GM12892 (cell line): ENCODE measurements at regions not wholly inside any gene's neighbourhood (a gene's known extent, or its start where the extent isn't known, plus 50 kb on each side); places are given as distances from the start of the nearest gene placed in this dataset.

Source experiments
- DNase-seq: peaks from one replicate; pipeline ENCODE4 v3.0.0; 2011; ENCODE audit not compliant: insufficient read length
- FAIRE-seq: peaks from 2 replicates; lab custom pipeline; 2011; peaks lifted over from hg19 to GRCh38; lab: Jason Lieb, UNC
- POLR2A ChIP-seq: IDR thresholded peaks from 2 replicates; pipeline ENCODE4 v1.6.1; 2011; ENCODE audit warnings: low read depth, low read length, control low read depth
- POLR2AphosphoS5 ChIP-seq: IDR thresholded peaks from 2 replicates; pipeline ENCODE4 v1.6.1; 2011; ENCODE audit warnings: low read depth, low read length, control low read depth
- TAF1 ChIP-seq: IDR thresholded peaks from 2 replicates; pipeline ENCODE4 v1.6.1; 2011; ENCODE audit warnings: low read depth, mild to moderate bottlenecking, control low read depth, low read length, borderline replicate concordance

- TF ChIP-seq POLR2A, result no peak
- no peak for TF ChIP-seq TAF1
- no peak for TF ChIP-seq POLR2AphosphoS5
- DNase-seq (no peak), FAIRE-seq (no peak)
Measured at GRCh38 chr1:4003846-4004505, 103.9 kb upstream of the C1orf174 start.

DNA sequence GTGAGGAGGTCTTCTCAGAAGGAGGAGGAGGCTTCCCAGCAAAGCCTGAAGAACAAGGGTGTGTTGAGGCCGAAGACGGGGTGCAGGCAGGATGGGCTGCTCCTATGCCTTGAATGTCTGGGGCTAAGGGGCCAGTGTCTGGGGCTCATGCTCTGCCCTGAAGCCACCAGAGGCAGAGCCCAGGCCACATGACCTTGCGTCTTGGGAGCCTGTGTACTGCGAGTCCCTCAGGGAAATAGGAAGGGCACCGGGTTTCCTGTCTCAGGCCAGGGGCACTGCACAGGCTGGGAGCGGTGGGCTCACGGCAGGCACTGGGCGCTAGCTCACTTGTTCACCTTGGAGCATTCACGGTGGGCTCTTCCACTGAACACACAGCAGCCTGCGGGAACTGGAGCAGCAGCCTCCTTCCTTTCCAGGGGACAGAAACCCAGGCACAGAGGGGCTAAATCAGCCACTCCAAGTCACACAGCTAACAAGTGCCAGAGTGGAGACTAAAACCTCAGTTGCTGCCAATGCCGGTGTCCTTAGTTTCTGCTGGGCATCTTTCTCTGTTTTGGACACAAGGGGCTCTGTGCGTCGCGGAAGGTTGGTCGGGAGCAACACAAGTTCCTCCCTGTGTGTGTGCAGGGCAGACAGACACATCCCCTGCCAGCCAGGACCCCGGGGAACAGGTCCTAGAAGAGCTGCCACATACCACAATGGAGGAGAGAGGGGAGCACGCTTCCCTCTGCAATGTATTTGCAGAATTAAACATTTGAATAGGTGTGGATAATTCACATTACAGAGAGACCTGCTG, 104.8 kb upstream of the C1orf174 start:
- TF ChIP-seq POLR2A, result no peak
- no peak for DNase-seq
- FAIRE-seq, result no peak

DNA sequence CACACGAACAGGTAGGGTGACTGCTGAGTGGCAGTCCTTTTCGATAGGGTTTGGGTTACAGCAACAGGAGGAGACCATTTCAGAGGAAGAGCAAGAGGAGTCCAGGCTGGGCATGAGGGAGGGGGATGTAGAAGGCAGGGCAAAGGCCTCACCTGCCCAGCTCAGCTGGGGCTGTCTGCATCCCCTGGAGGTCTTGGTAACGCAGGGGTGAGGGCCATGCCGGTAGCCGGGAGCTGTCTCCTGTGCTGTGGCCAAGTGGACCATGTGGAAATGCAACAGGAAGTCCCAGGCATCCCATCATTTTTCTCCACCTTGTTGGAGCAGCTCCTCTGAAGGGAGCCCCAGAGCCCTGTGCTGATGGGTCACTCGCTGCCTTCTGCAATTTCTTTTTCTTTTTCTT, 105.4 kb upstream of the C1orf174 start:
- TF ChIP-seq TAF1 (no peak), POLR2AphosphoS5 (no peak), POLR2A (no peak)
- DNase-seq (no peak), FAIRE-seq (no peak)

GRCh38 chr1:4006676-4007374, 106.8 kb upstream of the C1orf174 start:
- FAIRE-seq, result no peak
- TF ChIP-seq POLR2A, result no peak
- no peak for TF ChIP-seq TAF1
- TF ChIP-seq POLR2AphosphoS5, result no peak

DNA sequence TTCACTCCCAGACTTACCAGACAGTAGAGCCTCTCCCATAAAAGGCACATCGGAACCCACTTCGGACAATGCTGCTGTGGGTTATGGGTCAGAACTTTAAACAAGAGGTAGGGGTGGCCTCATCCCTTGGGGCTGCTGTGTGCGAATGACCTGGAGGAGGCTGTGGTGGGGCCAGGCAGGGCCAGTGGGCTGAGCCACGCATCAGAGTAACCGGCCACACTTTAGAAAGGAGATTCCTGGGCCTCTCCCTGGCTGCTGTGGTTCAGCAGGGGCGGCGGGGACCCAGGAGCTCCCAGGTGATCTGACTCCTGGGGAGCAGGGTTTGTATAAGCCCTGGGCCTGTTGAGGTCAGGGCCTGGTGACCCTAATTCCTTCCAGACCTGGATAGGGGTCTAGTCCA, 110.2 kb upstream of the C1orf174 start:
- TF ChIP-seq POLR2A, result no peak
- TF ChIP-seq TAF1, result no peak
- TF ChIP-seq POLR2AphosphoS5, result no peak
- FAIRE-seq (no peak), DNase-seq (no peak)

More at GRCh38 chr1:4006676-4007374, 106.8 kb upstream of the C1orf174 start:
- no peak for DNase-seq

- DNase-seq (no peak), FAIRE-seq (no peak)
- no peak for TF ChIP-seq POLR2A
- no peak for TF ChIP-seq POLR2AphosphoS5
- TF ChIP-seq TAF1, result no peak
Measured at GRCh38 chr1:4010814-4011605, 110.9 kb upstream of the C1orf174 start.

DNA sequence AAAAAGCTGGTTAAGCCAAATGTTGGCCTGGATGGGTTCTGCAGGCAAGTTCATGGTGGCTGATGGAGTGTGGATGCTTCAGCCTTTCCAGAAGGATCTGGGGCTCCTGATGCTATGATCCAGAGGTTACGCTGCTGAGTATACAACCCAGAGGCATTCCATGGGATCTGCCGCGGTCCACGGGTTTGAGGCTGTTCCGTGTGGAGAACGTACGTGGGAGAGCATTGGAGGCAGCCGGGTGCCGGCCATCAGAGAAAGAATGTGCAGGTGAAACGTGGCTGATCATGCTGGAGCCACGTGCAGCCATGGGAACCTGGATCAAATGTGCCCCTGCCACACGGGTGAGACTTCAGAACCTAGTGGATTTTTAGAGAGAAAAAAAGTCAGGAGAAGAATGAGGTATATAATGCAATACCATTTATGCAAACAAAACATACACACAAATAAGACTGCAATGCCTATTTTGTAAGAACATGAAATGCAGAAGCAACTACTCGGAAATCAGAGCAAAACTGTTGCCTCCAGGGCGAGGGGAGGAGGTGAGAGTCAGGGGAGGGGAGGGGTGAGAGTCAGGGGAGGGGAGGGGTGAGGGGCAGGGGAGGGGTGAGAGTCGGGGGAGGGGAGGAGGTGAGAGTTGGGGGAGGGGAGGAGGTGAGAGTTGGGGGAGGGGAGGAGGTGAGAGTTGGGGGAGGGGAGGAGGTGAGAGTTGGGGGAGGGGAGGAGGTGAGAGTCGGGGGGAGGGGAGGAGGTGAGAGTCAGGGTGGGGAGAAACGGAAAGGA, 116.5 kb upstream of the C1orf174 start:
- no peak for FAIRE-seq

GRCh38 chr1:4017636-4018365, 117.7 kb upstream of the C1orf174 start:
- no peak for TF ChIP-seq POLR2AphosphoS5
- no peak for TF ChIP-seq POLR2A
- TF ChIP-seq TAF1, result no peak
- FAIRE-seq, result no peak

More for the DNA sequence above, 116.5 kb upstream of the C1orf174 start:
- no peak for DNase-seq
- TF ChIP-seq POLR2A, result no peak
- TF ChIP-seq TAF1, result no peak
- no peak for TF ChIP-seq POLR2AphosphoS5

DNA sequence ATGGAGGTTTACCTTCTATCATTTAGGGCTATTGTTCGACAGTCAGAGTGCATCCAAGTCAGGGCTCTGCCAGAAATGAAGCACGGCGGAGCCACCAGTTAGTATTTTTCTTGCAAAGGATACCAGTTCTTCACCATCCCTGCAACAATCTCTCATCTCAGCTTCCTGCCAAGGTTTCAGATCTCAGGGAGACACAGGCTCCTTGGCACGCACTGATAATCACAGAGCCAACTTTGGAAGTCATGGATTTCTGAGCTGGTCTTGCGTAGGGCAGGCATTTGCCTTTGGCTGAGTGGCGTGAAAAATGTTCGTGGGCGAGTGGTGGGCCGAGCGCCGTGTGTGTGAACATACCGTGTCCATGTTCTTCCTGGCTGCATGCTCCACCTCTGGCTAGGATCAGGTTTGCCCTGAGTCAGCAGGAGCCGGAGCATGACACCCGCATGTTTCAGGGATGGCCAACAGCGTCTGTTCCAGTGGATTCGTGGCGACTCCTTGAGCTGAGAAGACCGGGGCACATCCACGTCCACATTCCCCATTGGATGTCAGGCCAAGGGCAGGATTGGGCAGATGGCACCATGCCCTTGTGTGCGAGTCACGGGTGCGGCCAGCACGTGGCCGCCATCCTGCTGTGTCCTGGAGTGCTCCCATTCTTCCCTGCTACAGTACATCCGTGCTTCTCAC, 118.5 kb upstream of the C1orf174 start:
- no peak for FAIRE-seq
- TF ChIP-seq POLR2AphosphoS5 (no peak), POLR2A (no peak), TAF1 (no peak)
- no peak for DNase-seq

More at GRCh38 chr1:4017636-4018365, 117.7 kb upstream of the C1orf174 start:
- no peak for DNase-seq
